ENCODE measurements at regions not wholly inside any gene's neighbourhood (a gene's known extent, or its start where the extent isn't known, plus 50 kb on each side); places are given as distances from the start of the nearest gene placed in this dataset.
"Not testable (repeated sequence)": the region's sequence is repeated elsewhere in the genome, so short reads cannot be mapped to it uniquely, and the experiment has no call there.

- TF ChIP-seq CTCF, POLR2A (IDR thresholded peaks at IDR 0.05): not testable (repeated sequence)
Observed at GRCh38 chr2:2720806-2721205, 389.7 kb upstream of the MYT1L start.
